T follicular helper cell (primary cell): ENCODE measurements at regions not wholly inside any gene's neighbourhood (a gene's known extent, or its start where the extent isn't known, plus 50 kb on each side); places are given as distances from the start of the nearest gene placed in this dataset.

ENCODE experiments used
- DNase-seq: peaks from one replicate; pipeline ENCODE4 v3.0.0-alpha.2; 2020; ENCODE audit warnings: low read depth

- no peak for DNase-seq
These were observed 513.1 kb upstream of the CNKSR2 start for GRCh38 chrX:20861113-20861512.

- no peak for DNase-seq
These were observed 516.5 kb upstream of the CNKSR2 start for GRCh38 chrX:20857746-20858145.

GRCh38 chrX:20838477-20838876, 535.7 kb upstream of the CNKSR2 start:
- DNase-seq: no peak

- no peak for DNase-seq
These were observed 544.3 kb upstream of the CNKSR2 start for GRCh38 chrX:20829665-20830491.

GRCh38 chrX:20825984-20826383, 548.2 kb upstream of the CNKSR2 start:
- no peak for DNase-seq

GRCh38 chrX:20803971-20804370, 537.3 kb upstream of the RPS6KA3 start:
- no peak for DNase-seq

GRCh38 chrX:20802036-20802435, 535.3 kb upstream of the RPS6KA3 start:
- no peak for DNase-seq

- no peak for DNase-seq
These were observed 529.7 kb upstream of the RPS6KA3 start for GRCh38 chrX:20796450-20796849.

- no peak for DNase-seq
These were observed 522.4 kb upstream of the RPS6KA3 start for GRCh38 chrX:20789103-20789502.

GRCh38 chrX:20767346-20767745, 500.6 kb upstream of the RPS6KA3 start:
- no peak for DNase-seq

GRCh38 chrX:20756585-20756984, 489.9 kb upstream of the RPS6KA3 start:
- DNase-seq: no peak

- DNase-seq: no peak
These were observed 486.4 kb upstream of the RPS6KA3 start for GRCh38 chrX:20753076-20753475.

GRCh38 chrX:20746690-20747089, 480.0 kb upstream of the RPS6KA3 start:
- DNase-seq: no peak

GRCh38 chrX:20743046-20743445, 476.3 kb upstream of the RPS6KA3 start:
- no peak for DNase-seq

GRCh38 chrX:20742106-20742505, 475.4 kb upstream of the RPS6KA3 start:
- no peak for DNase-seq

- DNase-seq: no peak
These were observed 473.7 kb upstream of the RPS6KA3 start for GRCh38 chrX:20740443-20740842.

GRCh38 chrX:20739038-20739745, 472.5 kb upstream of the RPS6KA3 start:
- no peak for DNase-seq

- DNase-seq: no peak
These were observed 462.7 kb upstream of the RPS6KA3 start for GRCh38 chrX:20729416-20729815.

- no peak for DNase-seq
These were observed 460.7 kb upstream of the RPS6KA3 start for GRCh38 chrX:20727447-20727846.

GRCh38 chrX:20720954-20721626, 454.4 kb upstream of the RPS6KA3 start:
- no peak for DNase-seq

- no peak for DNase-seq
These were observed 452.1 kb upstream of the RPS6KA3 start for GRCh38 chrX:20718592-20719380.

GRCh38 chrX:20715176-20715575, 448.5 kb upstream of the RPS6KA3 start:
- DNase-seq: no peak
